ENCODE measurements at regions not wholly inside any gene's neighbourhood (a gene's known extent, or its start where the extent isn't known, plus 50 kb on each side); places are given as distances from the start of the nearest gene placed in this dataset.
A peak's percentile ranks its signal among the peaks of the same experiment; 100 is the strongest.

GRCh38 chr11:26062660-26063059 is 269.3 kb upstream of the ANO3 start:
- no peak for DNase-seq

- no peak for DNase-seq
These were observed 268.0 kb upstream of the ANO3 start for GRCh38 chr11:26063915-26064314.

- no peak for DNase-seq
These were observed 266.0 kb upstream of the ANO3 start for GRCh38 chr11:26065944-26066343.

- DNase-seq, result no peak
These were observed 261.1 kb upstream of the ANO3 start for GRCh38 chr11:26070714-26071380.

GRCh38 chr11:26072614-26073153 is 259.2 kb upstream of the ANO3 start:
- no peak for DNase-seq

- DNase-seq, result no peak
These were observed 258.3 kb upstream of the ANO3 start for GRCh38 chr11:26073646-26074045.

- no peak for DNase-seq
These were observed 255.5 kb upstream of the ANO3 start for GRCh38 chr11:26076233-26076990.

- DNase-seq, result no peak
These were observed 253.6 kb upstream of the ANO3 start for GRCh38 chr11:26078231-26078821.

- DNase-seq, result no peak
These were observed 247.6 kb upstream of the ANO3 start for GRCh38 chr11:26084313-26084712.

- no peak for DNase-seq
These were observed 245.9 kb upstream of the ANO3 start for GRCh38 chr11:26086028-26086427.

- DNase-seq, result peak; percentile 21
These were observed 244.6 kb upstream of the ANO3 start for GRCh38 chr11:26087120-26087935.

GRCh38 chr11:26088391-26088790 is 243.5 kb upstream of the ANO3 start:
- no peak for DNase-seq

- DNase-seq, result no peak
These were observed 241.3 kb upstream of the ANO3 start for GRCh38 chr11:26090651-26091050.

GRCh38 chr11:26093206-26093605 is 238.7 kb upstream of the ANO3 start:
- no peak for DNase-seq

GRCh38 chr11:26095340-26095739 is 236.6 kb upstream of the ANO3 start:
- DNase-seq, result no peak

- no peak for DNase-seq
These were observed 235.5 kb upstream of the ANO3 start for GRCh38 chr11:26096451-26096850.

GRCh38 chr11:26102325-26102724 is 229.6 kb upstream of the ANO3 start:
- DNase-seq, result no peak

GRCh38 chr11:26105762-26106423 is 226.0 kb upstream of the ANO3 start:
- no peak for DNase-seq

GRCh38 chr11:26106726-26107125 is 225.2 kb upstream of the ANO3 start:
- no peak for DNase-seq

- DNase-seq, result no peak
These were observed 222.1 kb upstream of the ANO3 start for GRCh38 chr11:26109658-26110368.

GRCh38 chr11:26112264-26112663 is 219.7 kb upstream of the ANO3 start:
- no peak for DNase-seq

GRCh38 chr11:26121466-26121865 is 210.5 kb upstream of the ANO3 start:
- no peak for DNase-seq
